GM12892 (cell line): ENCODE measurements at regions not wholly inside any gene's neighbourhood (a gene's known extent, or its start where the extent isn't known, plus 50 kb on each side); places are given as distances from the start of the nearest gene placed in this dataset.

Experiments
- POLR2A ChIP-seq: IDR thresholded peaks from 2 replicates; pipeline ENCODE4 v1.6.1; 2011; ENCODE audit warnings: low read depth, low read length, control low read depth
- POLR2AphosphoS5 ChIP-seq: IDR thresholded peaks from 2 replicates; pipeline ENCODE4 v1.6.1; 2011; ENCODE audit warnings: low read depth, low read length, control low read depth
- TAF1 ChIP-seq: IDR thresholded peaks from 2 replicates; pipeline ENCODE4 v1.6.1; 2011; ENCODE audit warnings: low read depth, mild to moderate bottlenecking, control low read depth, low read length, borderline replicate concordance

- TF ChIP-seq POLR2A (no peak), TAF1 (no peak), POLR2AphosphoS5 (no peak)
Measured at GRCh38 chr1:88579598-88579997, 104.5 kb upstream of the PKN2 start.
